ENCODE measurements at regions not wholly inside any gene's neighbourhood (a gene's known extent, or its start where the extent isn't known, plus 50 kb on each side); places are given as distances from the start of the nearest gene placed in this dataset.

- TF ChIP-seq CTCF (IDR thresholded peaks at IDR 0.05) (no peak), ZFX (IDR thresholded peaks at IDR 0.05; ENCODE audit: borderline replicate concordance) (no peak)
These were observed 137.6 kb downstream of the CPZ start for GRCh38 chr4:8730159-8730558.
